ENCODE measurements at regions not wholly inside any gene's neighbourhood (a gene's known extent, or its start where the extent isn't known, plus 50 kb on each side); places are given as distances from the start of the nearest gene placed in this dataset.

DNA sequence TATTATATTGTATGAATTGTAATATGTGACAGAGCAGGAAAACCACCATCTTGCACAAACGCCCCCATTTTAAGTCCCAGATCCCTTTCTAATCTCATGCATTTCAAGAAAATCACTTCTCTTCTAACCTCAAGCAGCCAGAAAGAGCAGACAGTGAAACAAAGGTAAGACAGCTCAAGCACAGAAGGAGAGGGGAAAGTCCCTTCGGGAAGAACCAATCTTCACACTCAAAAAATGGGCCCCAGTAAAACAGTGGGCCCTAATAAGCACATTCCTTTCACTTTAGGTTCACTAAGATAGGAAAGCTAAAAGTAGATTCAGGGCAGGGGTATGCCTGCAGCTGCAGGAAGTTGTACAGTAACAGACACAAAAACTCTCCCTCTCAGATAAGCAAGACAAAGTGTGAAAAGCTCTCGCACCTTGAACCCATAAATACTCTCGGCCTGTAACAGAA is 1268.7 kb downstream of the SI start:
- TF ChIP-seq POLR2AphosphoS5 (IDR thresholded peaks at IDR 0.05; ENCODE audit: low read depth, low read length) (no peak), GABPA (IDR thresholded peaks at IDR 0.05; ENCODE audit: low read depth) (no peak), FOXJ3 (CRISPR knock-in tag; IDR thresholded peaks at IDR 0.05) (no peak), TAF1 (IDR thresholded peaks at IDR 0.05; ENCODE audit: borderline replicate concordance, low read depth, low read length) (no peak), NFIC (IDR thresholded peaks at IDR 0.05; ENCODE audit: borderline replicate concordance) (no peak), FOXM1 (IDR thresholded peaks at IDR 0.05; ENCODE audit: low read depth) (no peak), RCOR1 (IDR thresholded peaks at IDR 0.05; ENCODE audit: low read length) (no peak), SMC3 (IDR thresholded peaks at IDR 0.05; ENCODE audit: low read depth, low read length) (no peak), GATA2 (CRISPR knock-in tag; IDR thresholded peaks at IDR 0.05) (no peak)
- TF ChIP-seq, protein P1, sequence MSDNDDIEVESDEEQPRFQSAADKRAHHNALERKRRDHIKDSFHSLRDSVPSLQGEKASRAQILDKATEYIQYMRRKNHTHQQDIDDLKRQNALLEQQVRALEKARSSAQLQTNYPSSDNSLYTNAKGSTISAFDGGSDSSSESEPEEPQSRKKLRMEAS (IDR thresholded peaks at IDR 0.05; ENCODE audit: low read depth) = no peak
- TF ChIP-seq, protein P2, sequence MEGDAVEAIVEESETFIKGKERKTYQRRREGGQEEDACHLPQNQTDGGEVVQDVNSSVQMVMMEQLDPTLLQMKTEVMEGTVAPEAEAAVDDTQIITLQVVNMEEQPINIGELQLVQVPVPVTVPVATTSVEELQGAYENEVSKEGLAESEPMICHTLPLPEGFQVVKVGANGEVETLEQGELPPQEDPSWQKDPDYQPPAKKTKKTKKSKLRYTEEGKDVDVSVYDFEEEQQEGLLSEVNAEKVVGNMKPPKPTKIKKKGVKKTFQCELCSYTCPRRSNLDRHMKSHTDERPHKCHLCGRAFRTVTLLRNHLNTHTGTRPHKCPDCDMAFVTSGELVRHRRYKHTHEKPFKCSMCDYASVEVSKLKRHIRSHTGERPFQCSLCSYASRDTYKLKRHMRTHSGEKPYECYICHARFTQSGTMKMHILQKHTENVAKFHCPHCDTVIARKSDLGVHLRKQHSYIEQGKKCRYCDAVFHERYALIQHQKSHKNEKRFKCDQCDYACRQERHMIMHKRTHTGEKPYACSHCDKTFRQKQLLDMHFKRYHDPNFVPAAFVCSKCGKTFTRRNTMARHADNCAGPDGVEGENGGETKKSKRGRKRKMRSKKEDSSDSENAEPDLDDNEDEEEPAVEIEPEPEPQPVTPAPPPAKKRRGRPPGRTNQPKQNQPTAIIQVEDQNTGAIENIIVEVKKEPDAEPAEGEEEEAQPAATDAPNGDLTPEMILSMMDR (IDR thresholded peaks at IDR 0.05) = no peak

Measured in SK-N-SH (cell line).